Adrenal gland (tissue), 9 donors: ENCODE measurements at regions not wholly inside any gene's neighbourhood (a gene's known extent, or its start where the extent isn't known, plus 50 kb on each side); places are given as distances from the start of the nearest gene placed in this dataset.

Source experiments
- DNase-seq, 7 donors: peaks; one replicate each; pipeline ENCODE4 v3.0.0-alpha.2; 2019 to 2020
- H3K27ac ChIP-seq, 5 donors: fragments of 200-600 bp; sonication (generic) in 4 of 5; 1 replicate in 3 of 5; 2 replicates in 2 of 5; pipeline versions ENCODE4 v1.5.1 to v1.8.0; 2016 to 2020; ENCODE audit warnings: mild to moderate bottlenecking in 1 of 5
- H3K27me3 ChIP-seq: fragments of 200-600 bp; 2 replicates; pipeline ENCODE4 v1.8.0; 2021
- H3K36me3 ChIP-seq, 2 donors: fragments of 200-600 bp; replicated peaks in 1 of 2; 1 replicate in 1 of 2; 2 replicates in 1 of 2; pipeline versions ENCODE4 v1.5.1 to v1.8.0; 2018 to 2022
- H3K4me1 ChIP-seq, 2 donors: fragments of 200-600 bp; replicated peaks in 1 of 2; 1 replicate in 1 of 2; 2 replicates in 1 of 2; pipeline versions ENCODE4 v1.5.1 to v1.8.0; 2018 to 2021
- H3K4me3 ChIP-seq, 4 donors: fragments of 200-600 bp; sonication (generic) in 3 of 4; one replicate each; pipeline ENCODE4 v1.5.1; 2016 to 2018
- H3K9me3 ChIP-seq, 3 donors: fragments of 200-600 bp; sonication (generic) in 1 of 3; replicated peaks in 1 of 3; 1 replicate in 2 of 3; 2 replicates in 1 of 3; pipeline versions ENCODE4 v1.5.1 to v1.8.0; 2016 to 2021
- POLR2A ChIP-seq, 2 donors: fragments of 450-650 bp; IDR thresholded peaks; one replicate each; pipeline ENCODE4 v1.6.1; 2017; ENCODE audit warnings: antibody characterized with exemption in 2 of 2, mild to moderate bottlenecking in 2 of 2, moderate library complexity in 1 of 2
- WGBS, 4 donors: extraction: QIAGEN DNeasy Blood & Tissue Kit in 2 of 4; methylation state at CpG; one replicate each; pipeline versions ENCODE4 v1.1.5 to v1.1.7; 2013 to 2017; 5-methylcytosine and 5-hydroxymethylcytosine counted together
- intact Hi-C, 2 donors: fragments of 100-400 bp; cut with DNase I; formaldehyde crosslinking; loops; one replicate each; pipeline versions ENCODE4 v1.14.1 to v1.15.0; 2022 to 2023
- TF ChIP-seq, protein P1 (sequence below), 6 experiments: fragments of 450-650 bp in 4 of 6; fragments of 200-600 bp in 2 of 6; sonication (generic) in 1 of 6; IDR thresholded peaks; 1 replicate in 5 of 6; 2 replicates in 1 of 6; pipeline versions ENCODE4 v1.5.1 to v1.8.0; 2016 to 2021; ENCODE audit warnings: antibody characterized with exemption in 6 of 6, mild to moderate bottlenecking in 2 of 6, moderate library complexity in 1 of 6
- donor health status: healthy with polysubstance abuse.
- donor health status: Bipolar disorder and iron deficiency.
- donor health status: DM: yes; HTN: yes; CAD: no.
- donor health status: DM: no; HTN: no; CAD: no.
- donor health status: DM: no; HTN: no; CAD: no.

GRCh38 chr3:86738684-86739083 is 252.3 kb downstream of the VGLL3 start:
- H3K4me3 ChIP-seq: no peak overlapping the region
- H3K9me3 ChIP-seq: no peaks in the 10 kb centered on the region
- H3K27me3 ChIP-seq: no peaks in the 10 kb centered on the region
- no peak for TF ChIP-seq POLR2A (IDR thresholded peaks at IDR 0.05)
- TF ChIP-seq, protein P1, sequence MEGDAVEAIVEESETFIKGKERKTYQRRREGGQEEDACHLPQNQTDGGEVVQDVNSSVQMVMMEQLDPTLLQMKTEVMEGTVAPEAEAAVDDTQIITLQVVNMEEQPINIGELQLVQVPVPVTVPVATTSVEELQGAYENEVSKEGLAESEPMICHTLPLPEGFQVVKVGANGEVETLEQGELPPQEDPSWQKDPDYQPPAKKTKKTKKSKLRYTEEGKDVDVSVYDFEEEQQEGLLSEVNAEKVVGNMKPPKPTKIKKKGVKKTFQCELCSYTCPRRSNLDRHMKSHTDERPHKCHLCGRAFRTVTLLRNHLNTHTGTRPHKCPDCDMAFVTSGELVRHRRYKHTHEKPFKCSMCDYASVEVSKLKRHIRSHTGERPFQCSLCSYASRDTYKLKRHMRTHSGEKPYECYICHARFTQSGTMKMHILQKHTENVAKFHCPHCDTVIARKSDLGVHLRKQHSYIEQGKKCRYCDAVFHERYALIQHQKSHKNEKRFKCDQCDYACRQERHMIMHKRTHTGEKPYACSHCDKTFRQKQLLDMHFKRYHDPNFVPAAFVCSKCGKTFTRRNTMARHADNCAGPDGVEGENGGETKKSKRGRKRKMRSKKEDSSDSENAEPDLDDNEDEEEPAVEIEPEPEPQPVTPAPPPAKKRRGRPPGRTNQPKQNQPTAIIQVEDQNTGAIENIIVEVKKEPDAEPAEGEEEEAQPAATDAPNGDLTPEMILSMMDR (IDR thresholded peaks at IDR 0.05): no peak
- 81 to 97% (median 88%) methylated on average over 1 of the region's 1 CpG for WGBS, 4 donors
- H3K36me3 ChIP-seq: no peaks in the 10 kb centered on the region
- no peaks in the 10 kb centered on the region for H3K4me1 ChIP-seq
- no peak overlapping the region for H3K27ac ChIP-seq
- intact Hi-C loops: no loop called here
- DNase-seq: no peak

- Histone ChIP-seq H3K27me3 (no peaks in the 10 kb centered on the region), H3K9me3 (no peaks in the 10 kb centered on the region), H3K27ac (no peak overlapping the region), H3K36me3 (no peaks in the 10 kb centered on the region), H3K4me3 (no peak overlapping the region), H3K4me1 (no peaks in the 10 kb centered on the region)
- intact Hi-C loops: no loop called here
- TF ChIP-seq, protein P1 (IDR thresholded peaks at IDR 0.05): no peak
- no peak for TF ChIP-seq POLR2A (IDR thresholded peaks at IDR 0.05)
- WGBS, 4 donors: 79 to 88% (median 84%) methylated on average over 6 of the region's 6 CpGs
- no peak for DNase-seq
Measured at GRCh38 chr3:86737517-86737916, 253.4 kb downstream of the VGLL3 start.

GRCh38 chr3:86733257-86733656 is 257.7 kb downstream of the VGLL3 start:
- no peak overlapping the region for H3K4me3 ChIP-seq
- TF ChIP-seq POLR2A (IDR thresholded peaks at IDR 0.05): no peak
- TF ChIP-seq, protein P1 (IDR thresholded peaks at IDR 0.05): no peak
- H3K36me3 ChIP-seq: no peaks in the 10 kb centered on the region
- WGBS, 4 donors: 71 to 91% (median 90%) methylated on average over 2 to 22 of the region's 22 CpGs
- no peaks in the 10 kb centered on the region for H3K4me1 ChIP-seq
- H3K27me3 ChIP-seq: no peaks in the 10 kb centered on the region
- no peak overlapping the region for H3K27ac ChIP-seq
- DNase-seq: no peak
- intact Hi-C loops: no loop called here
- no peaks in the 10 kb centered on the region for H3K9me3 ChIP-seq

- Histone ChIP-seq H3K36me3 (no peaks in the 10 kb centered on the region), H3K4me1 (no peaks in the 10 kb centered on the region), H3K9me3 (no peaks in the 10 kb centered on the region), H3K4me3 (no peak overlapping the region), H3K27me3 (no peaks in the 10 kb centered on the region), H3K27ac (no peak overlapping the region)
- no peak for DNase-seq
- TF ChIP-seq POLR2A (IDR thresholded peaks at IDR 0.05): no peak
- TF ChIP-seq, protein P1 (IDR thresholded peaks at IDR 0.05): no peak
- WGBS, 4 donors: 91 to 93% (median 92%) methylated on average over 5 to 21 of the region's 21 CpGs
- intact Hi-C loops: no loop called here
Measured at GRCh38 chr3:86731501-86731901, 259.4 kb downstream of the VGLL3 start.
